ENCODE measurements at regions not wholly inside any gene's neighbourhood (a gene's known extent, or its start where the extent isn't known, plus 50 kb on each side); places are given as distances from the start of the nearest gene placed in this dataset.

GRCh38 chr9:12221470-12221869 is 471.7 kb upstream of the TYRP1 start:
- no peaks in the 10 kb centered on the region for H3K36me3 ChIP-seq (ENCODE audit: control insufficient read depth in 2 of 2, insufficient read depth in 1 of 2, low read length in 2 of 2)
- no peaks in the 10 kb centered on the region for H3K4me1 ChIP-seq (ENCODE audit: control insufficient read depth, insufficient read depth, low read length)
- no peak overlapping the region for H3K27ac ChIP-seq (ENCODE audit: extremely low read depth, low read depth, low read length)
- H3K9me3 ChIP-seq (ENCODE audit: control insufficient read depth, insufficient read depth, low read depth, low read length): no peaks in the 10 kb centered on the region
- POLR2A ChIA-PET: no interaction called here
- CTCF ChIA-PET: interaction anchor here (0.6 kb wide), 1 partner anchor 49 kb away, joined by 3 read pairs; no protein-coding TSS in a partner anchor
- no peak overlapping the region for H3K4me3 ChIP-seq (ENCODE audit: low read depth, low read length)
- no peak for TF ChIP-seq ZNF704 (tag by site-specific recombination; IDR thresholded peaks at IDR 0.05)

DNA sequence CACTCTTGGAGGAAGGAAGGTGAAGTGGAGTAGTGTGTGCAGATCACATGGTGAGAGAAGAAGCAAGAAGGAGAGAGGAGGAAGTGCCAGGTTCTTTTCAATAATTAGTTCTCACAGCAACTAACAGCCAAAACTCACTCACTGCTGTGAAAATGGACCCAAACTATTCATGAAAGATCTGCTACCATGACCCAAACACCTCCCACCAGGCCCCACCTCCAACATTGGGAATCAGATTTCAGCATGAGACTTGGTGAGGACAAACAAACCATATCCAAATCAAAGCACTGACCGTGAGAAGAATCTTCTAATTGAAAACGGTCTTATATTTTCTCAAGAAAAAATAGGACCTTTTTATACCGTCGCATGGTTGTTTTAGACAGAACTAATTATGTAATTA is 468.7 kb upstream of the TYRP1 start:
- TF ChIP-seq, protein P1, sequence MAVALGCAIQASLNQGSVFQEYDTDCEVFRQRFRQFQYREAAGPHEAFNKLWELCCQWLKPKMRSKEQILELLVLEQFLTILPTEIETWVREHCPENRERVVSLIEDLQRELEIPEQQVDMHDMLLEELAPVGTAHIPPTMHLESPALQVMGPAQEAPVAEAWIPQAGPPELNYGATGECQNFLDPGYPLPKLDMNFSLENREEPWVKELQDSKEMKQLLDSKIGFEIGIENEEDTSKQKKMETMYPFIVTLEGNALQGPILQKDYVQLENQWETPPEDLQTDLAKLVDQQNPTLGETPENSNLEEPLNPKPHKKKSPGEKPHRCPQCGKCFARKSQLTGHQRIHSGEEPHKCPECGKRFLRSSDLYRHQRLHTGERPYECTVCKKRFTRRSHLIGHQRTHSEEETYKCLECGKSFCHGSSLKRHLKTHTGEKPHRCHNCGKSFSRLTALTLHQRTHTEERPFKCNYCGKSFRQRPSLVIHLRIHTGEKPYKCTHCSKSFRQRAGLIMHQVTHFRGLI (tag by site-specific recombination; IDR thresholded peaks at IDR 0.05): no peak
- TF ChIP-seq ZNF335 (tag by site-specific recombination; conservative IDR thresholded peaks at IDR 0.05): no peak
- no peak for TF ChIP-seq ZNF626 (tag by site-specific recombination; IDR thresholded peaks at IDR 0.05)
- no peak for TF ChIP-seq ZBTB26 (tag by site-specific recombination; optimal IDR thresholded peaks at IDR 0.05)
- TF ChIP-seq ZNF777 (tag by site-specific recombination; IDR thresholded peaks at IDR 0.05; ENCODE audit: borderline replicate concordance): no peak
- no peak for TF ChIP-seq ZNF610 (tag by site-specific recombination; IDR thresholded peaks at IDR 0.05; ENCODE audit: borderline replicate concordance)
- no peak for TF ChIP-seq ZBTB20 (tag by site-specific recombination; IDR thresholded peaks at IDR 0.05)
- TF ChIP-seq ZNF549 (tag by site-specific recombination; IDR thresholded peaks at IDR 0.05): no peak
- TF ChIP-seq MYNN (tag by site-specific recombination; IDR thresholded peaks at IDR 0.05; ENCODE audit: borderline replicate concordance): no peak
- TF ChIP-seq, protein P2, sequence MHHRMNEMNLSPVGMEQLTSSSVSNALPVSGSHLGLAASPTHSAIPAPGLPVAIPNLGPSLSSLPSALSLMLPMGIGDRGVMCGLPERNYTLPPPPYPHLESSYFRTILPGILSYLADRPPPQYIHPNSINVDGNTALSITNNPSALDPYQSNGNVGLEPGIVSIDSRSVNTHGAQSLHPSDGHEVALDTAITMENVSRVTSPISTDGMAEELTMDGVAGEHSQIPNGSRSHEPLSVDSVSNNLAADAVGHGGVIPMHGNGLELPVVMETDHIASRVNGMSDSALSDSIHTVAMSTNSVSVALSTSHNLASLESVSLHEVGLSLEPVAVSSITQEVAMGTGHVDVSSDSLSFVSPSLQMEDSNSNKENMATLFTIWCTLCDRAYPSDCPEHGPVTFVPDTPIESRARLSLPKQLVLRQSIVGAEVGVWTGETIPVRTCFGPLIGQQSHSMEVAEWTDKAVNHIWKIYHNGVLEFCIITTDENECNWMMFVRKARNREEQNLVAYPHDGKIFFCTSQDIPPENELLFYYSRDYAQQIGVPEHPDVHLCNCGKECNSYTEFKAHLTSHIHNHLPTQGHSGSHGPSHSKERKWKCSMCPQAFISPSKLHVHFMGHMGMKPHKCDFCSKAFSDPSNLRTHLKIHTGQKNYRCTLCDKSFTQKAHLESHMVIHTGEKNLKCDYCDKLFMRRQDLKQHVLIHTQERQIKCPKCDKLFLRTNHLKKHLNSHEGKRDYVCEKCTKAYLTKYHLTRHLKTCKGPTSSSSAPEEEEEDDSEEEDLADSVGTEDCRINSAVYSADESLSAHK (tag by site-specific recombination; IDR thresholded peaks at IDR 0.05): no peak
- no peak for TF ChIP-seq SP2 (tag by site-specific recombination; IDR thresholded peaks at IDR 0.05)
- TF ChIP-seq YY1 (tag by site-specific recombination; IDR thresholded peaks at IDR 0.05): no peak
- TF ChIP-seq ZIC2 (tag by site-specific recombination; IDR thresholded peaks at IDR 0.05): no peak
- TF ChIP-seq, protein P3, sequence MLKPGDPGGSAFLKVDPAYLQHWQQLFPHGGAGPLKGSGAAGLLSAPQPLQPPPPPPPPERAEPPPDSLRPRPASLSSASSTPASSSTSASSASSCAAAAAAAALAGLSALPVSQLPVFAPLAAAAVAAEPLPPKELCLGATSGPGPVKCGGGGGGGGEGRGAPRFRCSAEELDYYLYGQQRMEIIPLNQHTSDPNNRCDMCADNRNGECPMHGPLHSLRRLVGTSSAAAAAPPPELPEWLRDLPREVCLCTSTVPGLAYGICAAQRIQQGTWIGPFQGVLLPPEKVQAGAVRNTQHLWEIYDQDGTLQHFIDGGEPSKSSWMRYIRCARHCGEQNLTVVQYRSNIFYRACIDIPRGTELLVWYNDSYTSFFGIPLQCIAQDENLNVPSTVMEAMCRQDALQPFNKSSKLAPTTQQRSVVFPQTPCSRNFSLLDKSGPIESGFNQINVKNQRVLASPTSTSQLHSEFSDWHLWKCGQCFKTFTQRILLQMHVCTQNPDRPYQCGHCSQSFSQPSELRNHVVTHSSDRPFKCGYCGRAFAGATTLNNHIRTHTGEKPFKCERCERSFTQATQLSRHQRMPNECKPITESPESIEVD (tag by site-specific recombination; IDR thresholded peaks at IDR 0.05): no peak
- no peak for TF ChIP-seq BCL6B (tag by site-specific recombination; IDR thresholded peaks at IDR 0.05)
- no peak for TF ChIP-seq ZNF37A (tag by site-specific recombination; IDR thresholded peaks at IDR 0.05)
- TF ChIP-seq ZFP37 (tag by site-specific recombination; IDR thresholded peaks at IDR 0.05): no peak

More for the DNA sequence above, 468.7 kb upstream of the TYRP1 start:
- ChIA-PET CTCF (no interaction called here), POLR2A (no interaction called here)
- H3K36me3 ChIP-seq (ENCODE audit: control insufficient read depth in 2 of 2, insufficient read depth in 1 of 2, low read length in 2 of 2): no peaks in the 10 kb centered on the region
- no peaks in the 10 kb centered on the region for H3K9me3 ChIP-seq (ENCODE audit: control insufficient read depth, insufficient read depth, low read depth, low read length)
- H3K27ac ChIP-seq (ENCODE audit: extremely low read depth, low read depth, low read length): no peak overlapping the region
- no peaks in the 10 kb centered on the region for H3K4me1 ChIP-seq (ENCODE audit: control insufficient read depth, insufficient read depth, low read length)
- no peak overlapping the region for H3K4me3 ChIP-seq (ENCODE audit: low read depth, low read length)

Measured in HEK293 (cell line).